K562 (cell line): ENCODE measurements at regions not wholly inside any gene's neighbourhood (a gene's known extent, or its start where the extent isn't known, plus 50 kb on each side); places are given as distances from the start of the nearest gene placed in this dataset.

Experiments
- ATAC-seq: fragments of 200-7000 bp; cut with Tn5 transposase; 3 replicates; pipeline ENCODE4 v1.9.1; 2020; ENCODE audit warnings: moderate library complexity
- BruUV-seq: library from RNA; stranded (reverse); fragments of 400-500 nt; replicated peaks from 2 replicates; lab custom pipeline; 2021; lab: Mats Ljungman, UMichigan
- CTCF ChIA-PET: fragments of 300-600 bp; formaldehyde crosslinking; extraction: SDS; loops from one replicate; lab custom pipeline; 2021; ENCODE audit warnings: low intra/inter-chr PET ratio; lab: Yijun Ruan, JAX
- POLR2A ChIA-PET: fragments of 300-600, 350-650 bp; sonication (Branson Sonifier 250); formaldehyde crosslinking; extraction: SDS; loops from one replicate; lab custom pipeline; 2021; ENCODE audit warnings: antibody characterized with exemption, inconsistent platforms; lab: Yijun Ruan, JAX
- DNase-seq, 4 experiments: peaks; one replicate each; pipeline versions ENCODE4 v3.0.0 to v3.0.0-alpha.2; 2011 to 2018; ENCODE audit warnings: low spot score in 3 of 4, mixed read lengths in 3 of 4; ENCODE audit errors: extremely low read depth in 1 of 4
- FAIRE-seq: peaks from 2 replicates; lab custom pipeline; 2011; peaks lifted over from hg19 to GRCh38; lab: Jason Lieb, UNC
- H2AFZ ChIP-seq: 2 replicates; pipeline ENCODE4 v1.6.0; 2011; ENCODE audit warnings: low read depth, low read length, control low read depth, inconsistent platforms
- H3K27ac ChIP-seq: fragments of 200-600 bp; 3 replicates; pipeline ENCODE4 v1.8.0; 2011; ENCODE audit warnings: low read depth, mild to moderate bottlenecking, control low read depth, inconsistent platforms, low read length, moderate library complexity, mixed read lengths; ENCODE audit errors: extremely low read depth
- H3K27me3 ChIP-seq, 2 experiments: fragments of 300-600 bp in 1 of 2; 2 replicates in 1 of 2; 3 replicates in 1 of 2; pipeline versions ENCODE4 v1.6.0 to v1.8.0; 2011; ENCODE audit warnings: inconsistent platforms in 2 of 2, low read length in 2 of 2, mild to moderate bottlenecking in 1 of 2, mixed read lengths in 1 of 2, moderate library complexity in 1 of 2; ENCODE audit not compliant: control insufficient read depth in 2 of 2, insufficient read depth in 2 of 2
- H3K36me3 ChIP-seq: fragments of 300-600 bp; 3 replicates; pipeline ENCODE4 v1.8.0; 2011; ENCODE audit warnings: mild to moderate bottlenecking, low read length, inconsistent platforms; ENCODE audit not compliant: control insufficient read depth, insufficient read depth
- H3K4me1 ChIP-seq, 2 experiments: fragments of 200-600 bp in 1 of 2; replicated peaks in 1 of 2; 2 replicates in 1 of 2; 3 replicates in 1 of 2; pipeline versions ENCODE4 v1.5.1 to v1.8.0; 2011; ENCODE audit warnings: inconsistent platforms in 2 of 2, low read length in 2 of 2, mild to moderate bottlenecking in 1 of 2, mixed read lengths in 1 of 2, moderate library complexity in 1 of 2; ENCODE audit not compliant: control insufficient read depth in 2 of 2, insufficient read depth in 2 of 2
- H3K4me2 ChIP-seq: 2 replicates; pipeline ENCODE4 v1.6.1; 2011; ENCODE audit warnings: low read length, control low read depth, inconsistent platforms, mixed read lengths; ENCODE audit not compliant: insufficient read depth
- H3K4me3 ChIP-seq: fragments of 200-600 bp; sonication (generic), shearing (Covaris generic); 2 replicates; pipeline ENCODE4 v1.5.1; 2016; ENCODE audit warnings: control low read depth, inconsistent platforms
- H3K79me2 ChIP-seq: fragments of 200-600 bp; 3 replicates; pipeline ENCODE4 v1.8.0; 2011; ENCODE audit warnings: low read length, inconsistent platforms; ENCODE audit not compliant: control insufficient read depth, insufficient read depth
- H3K9ac ChIP-seq, 2 experiments: 2 replicates each; pipeline versions ENCODE4 v1.6.0 to v1.6.1; 2011; ENCODE audit warnings: low read depth in 2 of 2, low read length in 2 of 2, control low read depth in 1 of 2, inconsistent platforms in 1 of 2, mild to moderate bottlenecking in 1 of 2, mixed read lengths in 1 of 2; ENCODE audit not compliant: insufficient read depth in 1 of 2
- H3K9me1 ChIP-seq: one replicate; pipeline ENCODE4 v1.6.0; 2011; ENCODE audit warnings: inconsistent platforms, mild to moderate bottlenecking, low read length, moderate library complexity; ENCODE audit not compliant: control insufficient read depth, insufficient read depth
- H3K9me3 ChIP-seq: replicated peaks from 2 replicates; pipeline ENCODE4 v1.5.1; 2011; ENCODE audit warnings: low read depth, low read length, inconsistent platforms; ENCODE audit not compliant: control insufficient read depth, insufficient read depth
- H4K20me1 ChIP-seq: replicated peaks from 2 replicates; pipeline ENCODE4 v1.6.1; 2011; ENCODE audit warnings: low read length, inconsistent platforms, mixed read lengths; ENCODE audit not compliant: control insufficient read depth, insufficient read depth
- ZBTB11 ChIP-seq, 3 experiments: fragments of 200-800 bp in 1 of 3; fragments of 250-450 bp in 1 of 3; fragments of 450-650 bp in 1 of 3; sonication (Bioruptor Pico) in 1 of 3; sonication (Bioruptor generic) in 1 of 3; formaldehyde crosslinking in 1 of 3; IDR thresholded peaks; 2 replicates each; pipeline versions ENCODE4 v1.6.1 to v1.8.0; 2016 to 2022; ENCODE audit warnings: mild to moderate bottlenecking in 2 of 3, missing genetic modification characterization in 2 of 3, missing compliant biosample characterization in 1 of 3, moderate library complexity in 1 of 3
- ZFP36 ChIP-seq: fragments of 150-350 bp; IDR thresholded peaks from 2 replicates; pipeline ENCODE4 v1.6.1; 2018; ENCODE audit warnings: low read length, low read depth; ENCODE audit not compliant: partially characterized antibody
- WGBS: fragments of 100-300 bp; shearing (Covaris generic); methylation state at CpG from one replicate; pipeline ENCODE4 v1.1.6; 2016; ENCODE audit warnings: low coverage, mixed read lengths; ENCODE audit not compliant: insufficient coverage; ENCODE audit errors: missing lambda C conversion rate; 5-methylcytosine and 5-hydroxymethylcytosine counted together
- in situ Hi-C: fragments of 300-500 bp; cut with MboI; formaldehyde crosslinking; loops from 4 replicates; pipeline ENCODE4 v1.15.0; 2018; ENCODE audit warnings: inconsistent platforms, mixed read lengths
- intact Hi-C: fragments of 100-400 bp; cut with micrococcal nuclease; formaldehyde crosslinking; loops from 2 replicates; pipeline ENCODE4 v1.14.2; 2022
- TF ChIP-seq, protein P1 (sequence below): fragments of 450-650 bp; IDR thresholded peaks from 2 replicates; pipeline ENCODE4 v1.6.1; 2016; ENCODE audit warnings: missing biosample characterization, missing genetic modification characterization

GRCh38 chr20:48079028-48079427 lies 293.7 kb upstream of the SULF2 start:
- Histone ChIP-seq H2AFZ (no peak overlapping the region), H3K4me3 (no peak overlapping the region), H3K27ac (no peak overlapping the region), H4K20me1 (0 out of 2 replicates have a peak, but pooled peaks cover 5% of the 10 kb centered on the region), H3K27me3 (peaks cover 0 to 9% of the 10 kb centered on the region in 2 experiments; a peak in 2 of 5 replicates), H3K9me3 (no peaks in the 10 kb centered on the region), H3K9me1 (no peaks in the 10 kb centered on the region), H3K36me3 (no peaks in the 10 kb centered on the region), H3K9ac (no peak overlapping the region), H3K4me1 (no peaks in the 10 kb centered on the region), H3K4me2 (no peak overlapping the region), H3K79me2 (no peaks in the 10 kb centered on the region)
- no peak for DNase-seq
- no TSS peak for BruUV-seq
- no peak for FAIRE-seq
- POLR2A ChIA-PET: no interaction called here
- TF ChIP-seq ZFP36 (no peak), ZBTB11 (CRISPR knock-in tag; IDR thresholded peaks at IDR 0.05) (peak in 1 of 3 experiments; percentile 83; a peak in 2 of 6 replicates)
- TF ChIP-seq, protein P1, sequence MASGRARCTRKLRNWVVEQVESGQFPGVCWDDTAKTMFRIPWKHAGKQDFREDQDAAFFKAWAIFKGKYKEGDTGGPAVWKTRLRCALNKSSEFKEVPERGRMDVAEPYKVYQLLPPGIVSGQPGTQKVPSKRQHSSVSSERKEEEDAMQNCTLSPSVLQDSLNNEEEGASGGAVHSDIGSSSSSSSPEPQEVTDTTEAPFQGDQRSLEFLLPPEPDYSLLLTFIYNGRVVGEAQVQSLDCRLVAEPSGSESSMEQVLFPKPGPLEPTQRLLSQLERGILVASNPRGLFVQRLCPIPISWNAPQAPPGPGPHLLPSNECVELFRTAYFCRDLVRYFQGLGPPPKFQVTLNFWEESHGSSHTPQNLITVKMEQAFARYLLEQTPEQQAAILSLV (tag): no peak
- intact Hi-C loops: no loop called here
- ATAC-seq: no peak
- WGBS: 0% methylated on average over 5 of the region's 5 CpGs
- in situ Hi-C loops: no loop called here
- CTCF ChIA-PET: no interaction called here
